ENCODE measurements at regions not wholly inside any gene's neighbourhood (a gene's known extent, or its start where the extent isn't known, plus 50 kb on each side); places are given as distances from the start of the nearest gene placed in this dataset.

GRCh38 chr4:23384741-23385140 lies 505.1 kb downstream of the PPARGC1A start:
- no peak for TF ChIP-seq ASH2L (IDR thresholded peaks at IDR 0.05; ENCODE audit: insufficient read length, low read depth, low read length)
- no peak for TF ChIP-seq KDM4B (CRISPR knock-in tag; IDR thresholded peaks at IDR 0.05)
- no peak for TF ChIP-seq EZH2 (conservative IDR thresholded peaks at IDR 0.05; ENCODE audit: low read depth, low read length)
- no peak for TF ChIP-seq ZNF850 (CRISPR knock-in tag; conservative IDR thresholded peaks at IDR 0.05)
- TF ChIP-seq ZNF547 (CRISPR knock-in tag; IDR thresholded peaks at IDR 0.05), result no peak
- no peak for TF ChIP-seq NONO (IDR thresholded peaks at IDR 0.05)
- no peak for TF ChIP-seq NONO (CRISPR knock-in tag; conservative IDR thresholded peaks at IDR 0.05)
- TF ChIP-seq, protein P1, sequence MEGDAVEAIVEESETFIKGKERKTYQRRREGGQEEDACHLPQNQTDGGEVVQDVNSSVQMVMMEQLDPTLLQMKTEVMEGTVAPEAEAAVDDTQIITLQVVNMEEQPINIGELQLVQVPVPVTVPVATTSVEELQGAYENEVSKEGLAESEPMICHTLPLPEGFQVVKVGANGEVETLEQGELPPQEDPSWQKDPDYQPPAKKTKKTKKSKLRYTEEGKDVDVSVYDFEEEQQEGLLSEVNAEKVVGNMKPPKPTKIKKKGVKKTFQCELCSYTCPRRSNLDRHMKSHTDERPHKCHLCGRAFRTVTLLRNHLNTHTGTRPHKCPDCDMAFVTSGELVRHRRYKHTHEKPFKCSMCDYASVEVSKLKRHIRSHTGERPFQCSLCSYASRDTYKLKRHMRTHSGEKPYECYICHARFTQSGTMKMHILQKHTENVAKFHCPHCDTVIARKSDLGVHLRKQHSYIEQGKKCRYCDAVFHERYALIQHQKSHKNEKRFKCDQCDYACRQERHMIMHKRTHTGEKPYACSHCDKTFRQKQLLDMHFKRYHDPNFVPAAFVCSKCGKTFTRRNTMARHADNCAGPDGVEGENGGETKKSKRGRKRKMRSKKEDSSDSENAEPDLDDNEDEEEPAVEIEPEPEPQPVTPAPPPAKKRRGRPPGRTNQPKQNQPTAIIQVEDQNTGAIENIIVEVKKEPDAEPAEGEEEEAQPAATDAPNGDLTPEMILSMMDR (CRISPR knock-in tag; IDR thresholded peaks at IDR 0.05), result no peak
- TF ChIP-seq PHF20 (CRISPR knock-in tag; IDR thresholded peaks at IDR 0.05), result no peak
- TF ChIP-seq SMAD9 (CRISPR knock-in tag; IDR thresholded peaks at IDR 0.05), result no peak

All from HepG2 (cell line).